Bone marrow (tissue), 2 donors: ENCODE measurements at regions not wholly inside any gene's neighbourhood (a gene's known extent, or its start where the extent isn't known, plus 50 kb on each side); places are given as distances from the start of the nearest gene placed in this dataset.

Source experiments
- DNase-seq, 2 donors: peaks; one replicate each; lab custom pipeline; 2025; lab: John Stamatoyannopoulos, UW

GRCh38 chr13:82698383-82698782 is 1183.9 kb downstream of the SLITRK1 start:
- no peak for DNase-seq

GRCh38 chr13:82693607-82694006 is 1188.7 kb downstream of the SLITRK1 start:
- no peak for DNase-seq

DNA sequence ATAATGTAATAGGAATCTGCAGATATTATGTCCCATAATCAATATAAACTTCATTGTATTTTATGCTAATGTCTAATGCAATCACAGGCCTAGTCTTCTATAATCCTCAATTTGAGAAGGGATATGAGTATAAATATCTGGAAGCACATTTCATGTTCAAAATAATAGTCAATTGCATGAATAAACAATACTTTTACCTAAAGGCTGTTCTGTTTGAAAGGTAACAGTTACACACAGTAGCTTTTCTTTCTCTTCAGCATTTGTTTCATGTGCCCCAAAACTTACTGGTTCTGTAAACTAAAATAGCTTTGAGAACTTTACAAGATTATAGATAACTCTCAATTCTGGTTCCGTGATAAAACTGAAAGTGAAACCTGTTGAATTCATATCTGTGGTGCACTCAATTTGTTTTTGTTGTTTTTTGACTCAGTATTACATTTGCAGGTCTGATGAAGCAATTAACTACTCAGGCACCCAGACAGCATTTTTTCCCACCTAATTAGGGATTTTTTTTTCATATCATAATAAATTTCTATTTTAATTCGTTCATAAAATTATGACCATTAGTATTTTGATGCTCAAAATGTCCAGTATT is 1193.8 kb downstream of the SLITRK1 start:
- DNase-seq, result no peak

DNA sequence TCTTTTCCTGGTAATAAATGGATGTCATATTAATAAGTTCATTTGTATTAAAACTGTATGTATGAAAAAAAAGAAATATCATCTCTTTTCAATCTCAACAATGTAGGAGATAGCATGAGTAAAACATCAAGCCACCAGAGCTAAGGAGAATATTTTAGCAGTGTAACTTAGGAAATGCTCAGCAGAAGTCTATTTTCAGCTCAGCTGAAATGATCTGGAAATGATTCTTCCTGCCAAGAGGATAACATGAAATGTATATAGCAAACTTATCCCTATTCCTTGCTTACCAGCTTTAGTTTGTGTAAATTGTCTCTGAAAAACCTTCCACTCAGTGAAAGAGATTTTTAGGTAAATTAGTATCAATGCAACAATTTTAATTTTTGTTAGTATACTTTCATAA is 1194.4 kb downstream of the SLITRK1 start:
- no peak for DNase-seq

- no peak for DNase-seq
Measured at GRCh38 chr13:82681535-82681934, 1200.7 kb downstream of the SLITRK1 start.

GRCh38 chr13:82678052-82678451 is 1204.2 kb downstream of the SLITRK1 start:
- no peak for DNase-seq

GRCh38 chr13:82675024-82675423 is 1207.2 kb downstream of the SLITRK1 start:
- no peak for DNase-seq

DNA sequence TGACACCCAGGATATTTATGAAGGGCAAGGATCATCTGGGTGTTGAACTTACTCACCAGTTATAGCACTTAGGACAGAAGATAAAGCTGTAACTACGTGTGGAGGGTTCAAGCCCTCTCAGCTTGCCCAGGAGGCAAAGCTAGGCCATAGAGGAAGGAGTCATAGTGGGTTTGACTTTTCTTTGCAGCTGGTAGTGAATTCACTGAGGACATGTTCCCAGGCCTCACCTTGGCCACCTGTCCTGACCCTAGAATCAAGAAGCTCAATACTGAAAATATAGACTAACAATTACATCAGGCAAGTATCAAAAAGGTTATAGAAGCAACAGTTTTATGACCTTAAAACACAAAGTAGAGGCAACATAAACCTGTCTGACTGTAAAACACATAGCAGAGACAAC is 1207.7 kb downstream of the SLITRK1 start:
- no peak for DNase-seq

GRCh38 chr13:82672248-82672647 is 1210.0 kb downstream of the SLITRK1 start:
- no peak for DNase-seq

GRCh38 chr13:82664183-82664582 is 1218.1 kb downstream of the SLITRK1 start:
- DNase-seq, result no peak

DNA sequence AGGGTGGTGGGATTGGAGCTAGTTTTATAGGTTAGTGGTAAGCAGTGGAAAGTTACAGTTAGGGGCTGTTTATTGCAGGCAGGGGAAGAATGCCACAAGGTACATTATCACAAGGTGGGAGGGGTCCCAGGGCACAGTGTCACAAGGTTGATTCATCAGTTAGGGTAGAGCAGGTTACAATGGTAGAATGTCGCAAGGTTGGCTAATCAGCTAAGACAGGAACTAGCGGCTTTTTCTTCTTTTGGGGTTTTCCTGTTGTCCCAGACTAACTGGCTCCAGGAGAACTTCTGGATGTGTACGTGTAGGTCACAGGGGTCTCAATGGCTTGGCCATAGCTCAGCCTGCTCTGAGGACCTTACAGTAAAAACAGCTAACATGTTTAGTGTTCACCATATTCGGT is 1221.1 kb downstream of the SLITRK1 start:
- no peak for DNase-seq

DNA sequence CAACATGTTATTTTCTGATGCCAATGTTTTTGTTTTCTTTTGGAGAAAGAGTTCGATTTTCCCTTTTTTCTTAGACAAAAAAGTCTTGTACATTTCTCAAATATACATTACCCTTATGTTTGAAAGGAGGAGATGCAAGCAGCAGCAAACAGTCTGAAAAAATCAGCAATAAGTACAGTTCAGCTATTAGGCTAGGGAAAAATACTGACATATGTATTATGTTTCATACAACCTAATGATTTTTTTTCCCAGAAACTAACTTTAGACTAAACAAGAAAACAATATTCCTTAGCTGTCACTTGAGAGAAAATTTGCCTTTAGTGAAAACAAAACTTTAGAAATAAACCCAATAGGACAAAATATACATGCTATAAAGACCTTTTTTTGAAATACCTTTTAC is 1223.5 kb downstream of the SLITRK1 start:
- DNase-seq, result no peak

GRCh38 chr13:82657471-82657870 is 1224.8 kb downstream of the SLITRK1 start:
- DNase-seq, result no peak

GRCh38 chr13:82654861-82655855 is 1227.1 kb downstream of the SLITRK1 start:
- no peak for DNase-seq

- DNase-seq, result no peak
Measured at GRCh38 chr13:82654143-82654542, 1228.1 kb downstream of the SLITRK1 start.

DNA sequence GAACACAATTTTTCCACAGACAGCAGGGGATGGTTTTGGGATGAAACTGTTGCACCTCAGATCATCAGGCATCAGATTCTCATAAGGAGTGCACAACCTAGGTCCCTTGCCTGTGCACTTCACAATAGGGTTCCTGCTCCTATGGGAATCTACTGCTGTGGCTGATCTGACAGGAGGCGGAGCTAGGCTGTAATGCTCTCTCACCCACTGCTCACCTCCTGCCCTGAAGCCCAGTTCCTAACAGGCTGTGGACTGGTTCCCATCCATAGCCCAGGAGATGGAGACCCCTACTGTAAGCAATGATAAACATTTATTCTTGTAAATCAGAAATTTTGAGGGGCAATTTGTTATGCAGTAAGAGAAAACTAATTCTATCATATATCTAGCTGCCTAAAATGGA is 1234.7 kb downstream of the SLITRK1 start:
- DNase-seq, result no peak

- no peak for DNase-seq
Measured at GRCh38 chr13:82636119-82636518, 1246.2 kb downstream of the SLITRK1 start.

DNA sequence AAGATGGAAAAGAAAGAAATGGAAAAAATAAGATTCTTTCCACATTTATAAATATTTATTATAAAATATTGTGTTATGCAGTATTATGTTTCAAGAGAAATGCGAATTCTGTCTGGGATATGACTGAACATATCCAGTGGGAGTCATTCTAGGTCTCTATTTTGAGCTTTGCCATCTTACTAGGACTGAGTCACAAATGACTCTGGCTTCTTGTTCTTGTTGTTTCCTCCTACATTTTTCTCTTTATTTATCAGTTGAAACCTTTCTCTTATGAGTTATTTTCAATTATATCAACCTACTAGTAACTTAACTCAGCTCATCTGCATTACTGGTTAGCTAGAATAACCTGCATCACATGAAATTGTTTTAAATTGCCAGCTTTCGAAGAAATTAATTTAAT is 1247.3 kb downstream of the SLITRK1 start:
- DNase-seq, result no peak

DNA sequence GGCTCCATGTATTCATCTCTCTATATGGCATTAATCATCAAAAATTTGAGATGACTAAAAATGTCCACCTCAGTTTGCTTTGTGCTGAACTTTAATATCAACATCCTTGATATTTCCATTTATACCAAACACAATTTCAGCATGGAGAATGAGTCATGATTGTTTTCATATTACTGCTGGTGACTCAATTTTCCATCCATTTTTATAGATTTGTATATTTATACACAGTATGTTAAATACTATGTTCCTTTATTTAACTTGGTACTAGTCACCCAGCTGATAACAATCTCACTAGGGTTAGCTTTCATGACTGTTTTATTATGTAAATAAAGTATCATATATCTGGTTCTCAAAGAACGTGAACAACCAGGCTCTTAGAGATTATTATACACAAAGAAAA is 1255.1 kb downstream of the SLITRK1 start:
- no peak for DNase-seq

DNA sequence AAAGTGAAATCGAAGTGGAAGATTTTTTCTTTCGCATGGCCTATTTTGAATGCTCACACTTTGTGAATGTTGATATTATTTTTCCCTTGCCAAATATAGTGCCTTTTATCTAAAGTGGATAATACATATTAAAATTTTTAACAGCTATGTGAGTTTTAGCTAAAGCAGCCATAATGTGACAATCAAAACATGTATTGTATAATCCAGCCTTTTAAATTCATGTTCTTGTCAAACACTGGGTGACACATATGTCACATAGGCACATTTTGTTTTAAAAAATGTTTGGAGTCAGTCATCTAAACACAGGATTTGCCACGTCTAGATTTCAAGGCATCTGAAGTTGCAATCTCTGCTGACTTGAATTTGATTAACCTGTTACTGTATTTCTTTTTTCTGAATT is 1256.6 kb downstream of the SLITRK1 start:
- DNase-seq, result no peak

GRCh38 chr13:82615043-82615442 is 1267.2 kb downstream of the SLITRK1 start:
- DNase-seq, result no peak

DNA sequence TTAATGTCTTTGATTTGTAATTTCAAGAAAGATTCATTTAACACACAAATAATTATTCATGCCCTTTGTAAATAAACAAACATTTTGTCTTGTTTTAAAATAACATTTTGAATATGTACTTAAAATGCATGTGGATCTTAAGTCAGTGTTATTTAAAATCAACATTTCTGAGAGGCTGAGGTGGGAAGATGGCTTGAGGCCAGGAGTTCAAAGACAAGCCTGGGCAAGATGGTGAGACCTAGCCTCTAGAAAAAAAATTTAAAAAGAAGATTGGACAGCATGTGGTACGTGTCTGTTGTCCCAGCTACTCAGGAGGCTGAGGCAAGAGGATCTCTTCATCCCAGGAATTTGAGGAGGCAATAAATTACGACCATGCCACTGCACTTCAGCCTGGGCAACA is 1268.2 kb downstream of the SLITRK1 start:
- no peak for DNase-seq

DNA sequence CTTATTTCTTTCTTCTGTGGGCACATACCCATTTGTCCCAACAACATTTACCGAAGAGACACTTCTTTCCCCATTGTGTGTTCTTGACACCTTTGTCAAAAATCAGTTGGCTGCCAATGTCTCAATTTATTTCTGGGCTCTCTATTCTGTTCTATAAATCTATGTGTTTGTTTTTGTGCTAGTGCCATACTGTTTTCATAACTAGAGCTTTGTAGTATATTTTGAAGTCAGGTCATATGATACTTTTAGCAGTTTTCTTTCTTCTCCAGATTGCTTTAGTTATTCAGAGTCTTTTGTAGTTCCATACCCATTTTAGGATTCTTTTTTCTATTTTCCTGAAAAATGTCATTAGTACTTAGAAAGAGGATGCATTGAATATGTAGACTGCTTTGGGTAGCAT is 1276.3 kb downstream of the SLITRK1 start:
- no peak for DNase-seq
